Fibroblast of villous mesenchyme (primary cell): ENCODE measurements at regions not wholly inside any gene's neighbourhood (a gene's known extent, or its start where the extent isn't known, plus 50 kb on each side); places are given as distances from the start of the nearest gene placed in this dataset.

Experiments
- DNase-seq: peaks from one replicate; pipeline ENCODE4 v3.0.0-alpha.2; 2010; ENCODE audit warnings: low read depth
- H3K4me3 ChIP-seq: 2 replicates; pipeline ENCODE4 v1.5.1; 2011; ENCODE audit warnings: low read depth, mild to moderate bottlenecking, low read length
- CTCF ChIP-seq: IDR thresholded peaks from 2 replicates; pipeline ENCODE4 v1.5.1; 2012; ENCODE audit warnings: low read depth, mild to moderate bottlenecking, low read length; ENCODE audit not compliant: insufficient read depth

GRCh38 chr14:28651148-28651547 is 115.4 kb upstream of the FOXG1 start:
- TF ChIP-seq CTCF = no peak
- DNase-seq = no peak
- H3K4me3 ChIP-seq = no peak overlapping the region

GRCh38 chr14:28652782-28653181 is 113.8 kb upstream of the FOXG1 start:
- H3K4me3 ChIP-seq = no peak overlapping the region
- TF ChIP-seq CTCF = no peak
- no peak for DNase-seq

- H3K4me3 ChIP-seq = no peak overlapping the region
- no peak for DNase-seq
- no peak for TF ChIP-seq CTCF
These were observed 113.1 kb upstream of the FOXG1 start for GRCh38 chr14:28653521-28653920.

- no peak for TF ChIP-seq CTCF
- H3K4me3 ChIP-seq = no peak overlapping the region
- DNase-seq = no peak
These were observed 109.8 kb upstream of the FOXG1 start for GRCh38 chr14:28656704-28657255.

- no peak for TF ChIP-seq CTCF
- no peak for DNase-seq
- H3K4me3 ChIP-seq = no peak overlapping the region
These were observed 105.3 kb upstream of the FOXG1 start for GRCh38 chr14:28661171-28661772.

GRCh38 chr14:28666961-28667360 is 99.6 kb upstream of the FOXG1 start:
- no peak for DNase-seq

More at GRCh38 chr14:28666961-28667360, 99.6 kb upstream of the FOXG1 start:
- no peak overlapping the region for H3K4me3 ChIP-seq
- no peak for TF ChIP-seq CTCF
